H1 (cell line): ENCODE measurements at regions not wholly inside any gene's neighbourhood (a gene's known extent, or its start where the extent isn't known, plus 50 kb on each side); places are given as distances from the start of the nearest gene placed in this dataset.
A peak's percentile ranks its signal among the peaks of the same experiment; 100 is the strongest.

ENCODE experiments used
- CTCF ChIA-PET: fragments of 300-600 bp; sonication (Branson Sonifier 250); formaldehyde crosslinking; loops from one replicate; lab custom pipeline; 2021; ENCODE audit not compliant: partially characterized antibody; lab: Charles Lee
- POLR2A ChIA-PET: fragments of 300-600 bp; sonication (Branson Sonifier 250); formaldehyde crosslinking; loops from one replicate; lab custom pipeline; 2021; ENCODE audit warnings: inconsistent platforms; ENCODE audit not compliant: partially characterized antibody; lab: Charles Lee
- DNase-seq, 2 experiments: peaks; one replicate each; pipeline versions ENCODE4 v3.0.0 to v3.0.0-alpha.2; 2010 to 2022; ENCODE audit warnings: low spot score in 2 of 2, low read depth in 1 of 2, mixed read lengths in 1 of 2
- FAIRE-seq: peaks from 2 replicates; lab custom pipeline; 2011; peaks lifted over from hg19 to GRCh38; lab: Jason Lieb, UNC
- H2AFZ ChIP-seq: 2 replicates; pipeline ENCODE4 v1.8.1; 2012; ENCODE audit warnings: low read length, inconsistent platforms
- H2AK5ac ChIP-seq: 2 replicates; pipeline ENCODE4 v1.6.1; 2013; ENCODE audit warnings: low read depth, low read length
- H2BK120ac ChIP-seq: replicated peaks from 2 replicates; pipeline ENCODE3; 2013; ENCODE audit warnings: low read depth, low read length, inconsistent platforms
- H2BK12ac ChIP-seq: 2 replicates; pipeline ENCODE4 v1.6.1; 2013; ENCODE audit warnings: low read depth, low read length
- H2BK15ac ChIP-seq: 2 replicates; pipeline ENCODE4 v1.6.1; 2013; ENCODE audit warnings: low read length
- H2BK20ac ChIP-seq: 2 replicates; pipeline ENCODE4 v1.6.1; 2013; ENCODE audit warnings: low read length
- H2BK5ac ChIP-seq: 2 replicates; pipeline ENCODE4 v1.6.1; 2013; ENCODE audit warnings: low read depth, low read length
- H3K14ac ChIP-seq: 2 replicates; pipeline ENCODE4 v1.6.1; 2013; ENCODE audit warnings: inconsistent platforms; ENCODE audit not compliant: insufficient read length
- H3K18ac ChIP-seq: 2 replicates; pipeline ENCODE4 v1.6.1; 2013; ENCODE audit warnings: low read length; ENCODE audit errors: extremely low read depth
- H3K23ac ChIP-seq: 2 replicates; pipeline ENCODE4 v1.6.1; 2013; ENCODE audit warnings: inconsistent platforms; ENCODE audit not compliant: insufficient read length
- H3K23me2 ChIP-seq: 2 replicates; pipeline ENCODE4 v1.6.1; 2013; ENCODE audit warnings: low read depth, low read length
- H3K27ac ChIP-seq: 2 replicates; pipeline ENCODE4 v1.6.1; 2011; ENCODE audit warnings: low read depth, low read length, inconsistent platforms
- H3K27me3 ChIP-seq, 4 experiments: replicated peaks in 1 of 4; 1 replicate in 1 of 4; 2 replicates in 3 of 4; pipeline versions ENCODE4 v1.6.1 to v1.8.1; 2011 to 2013; ENCODE audit warnings: low read length in 3 of 4, mild to moderate bottlenecking in 3 of 4, inconsistent platforms in 2 of 4, mixed read lengths in 2 of 4, moderate library complexity in 1 of 4; ENCODE audit not compliant: control insufficient read depth in 3 of 4, insufficient read depth in 3 of 4; ENCODE audit errors: extremely low read depth in 1 of 4
- H3K36me3 ChIP-seq, 4 experiments: 2 replicates each; pipeline versions ENCODE4 v1.6.1 to v1.8.1; 2011 to 2013; ENCODE audit warnings: mild to moderate bottlenecking in 4 of 4, low read length in 3 of 4, moderate library complexity in 2 of 4, control low read depth in 1 of 4, inconsistent platforms in 1 of 4; ENCODE audit not compliant: insufficient read depth in 4 of 4, control insufficient read depth in 2 of 4
- H3K4ac ChIP-seq: replicated peaks from 2 replicates; pipeline ENCODE3; 2013; ENCODE audit warnings: low read length, low read depth, mixed read lengths, inconsistent platforms; ENCODE audit not compliant: insufficient read length
- H3K4me1 ChIP-seq, 4 experiments: replicated peaks in 1 of 4; 1 replicate in 1 of 4; 2 replicates in 3 of 4; pipeline versions ENCODE4 v1.6.1 to v1.8.1; 2011 to 2013; ENCODE audit warnings: low read length in 3 of 4, inconsistent platforms in 2 of 4, mixed read lengths in 1 of 4; ENCODE audit not compliant: insufficient read depth in 4 of 4, control insufficient read depth in 3 of 4
- H3K4me2 ChIP-seq, 2 experiments: 2 replicates each; pipeline versions ENCODE4 v1.6.1 to v1.8.1; 2011 to 2013; ENCODE audit warnings: low read depth in 2 of 2, low read length in 2 of 2, control low read depth in 1 of 2, inconsistent platforms in 1 of 2, mild to moderate bottlenecking in 1 of 2; ENCODE audit not compliant: insufficient read depth in 1 of 2
- H3K4me3 ChIP-seq, 4 experiments: fragments of 200-600, 300-600 bp in 1 of 4; sonication (generic), shearing (Covaris generic), sonication (Bioruptor Twin) in 1 of 4; 2 replicates each; pipeline versions ENCODE4 v1.5.1 to v1.8.1; 2011 to 2016; ENCODE audit warnings: low read length in 4 of 4, low read depth in 3 of 4, control low read depth in 2 of 4, inconsistent platforms in 2 of 4, mild to moderate bottlenecking in 2 of 4, mixed read lengths in 1 of 4, moderate library complexity in 1 of 4; ENCODE audit not compliant: insufficient read depth in 2 of 4; ENCODE audit errors: extremely low read depth in 1 of 4
- H3K56ac ChIP-seq: replicated peaks from 2 replicates; pipeline ENCODE3; 2013; ENCODE audit warnings: low read depth, mild to moderate bottlenecking, mixed read lengths, low read length, inconsistent platforms; ENCODE audit not compliant: insufficient read length
- H3K79me1 ChIP-seq: 2 replicates; pipeline ENCODE4 v1.6.1; 2013; ENCODE audit warnings: low read depth, low read length, control low read depth
- H3K79me2 ChIP-seq, 2 experiments: 2 replicates each; pipeline versions ENCODE4 v1.6.1 to v1.8.1; 2012 to 2013; ENCODE audit warnings: low read length in 2 of 2, mild to moderate bottlenecking in 2 of 2, inconsistent platforms in 1 of 2; ENCODE audit not compliant: insufficient read depth in 2 of 2, control insufficient read depth in 1 of 2
- H3K9ac ChIP-seq, 4 experiments: replicated peaks in 1 of 4; 1 replicate in 1 of 4; 2 replicates in 3 of 4; pipeline versions ENCODE4 v1.6.1 to v1.8.1; 2011 to 2013; ENCODE audit warnings: low read depth in 3 of 4, low read length in 3 of 4, control low read depth in 2 of 4, mild to moderate bottlenecking in 2 of 4, moderate library complexity in 2 of 4, inconsistent platforms in 1 of 4; ENCODE audit errors: extremely low read depth in 1 of 4
- H3K9me3 ChIP-seq, 2 experiments: 2 replicates each; pipeline versions ENCODE4 v1.6.1 to v1.8.1; 2012 to 2013; ENCODE audit warnings: mild to moderate bottlenecking in 2 of 2, moderate library complexity in 2 of 2, control low read depth in 1 of 2, inconsistent platforms in 1 of 2, low read depth in 1 of 2, low read length in 1 of 2, mixed read lengths in 1 of 2; ENCODE audit not compliant: insufficient read depth in 2 of 2
- H4K20me1 ChIP-seq, 2 experiments: replicated peaks in 1 of 2; 2 replicates each; pipeline versions ENCODE3 to v1.8.1; 2011 to 2013; ENCODE audit warnings: inconsistent platforms in 2 of 2, low read length in 2 of 2, mild to moderate bottlenecking in 1 of 2; ENCODE audit not compliant: insufficient read depth in 2 of 2, control insufficient read depth in 1 of 2
- H4K5ac ChIP-seq: 2 replicates; pipeline ENCODE4 v1.6.1; 2013; ENCODE audit warnings: low read length, low read depth, mixed read lengths, inconsistent platforms; ENCODE audit not compliant: insufficient read length
- H4K8ac ChIP-seq: 2 replicates; pipeline ENCODE4 v1.8.0; 2013; ENCODE audit warnings: mild to moderate bottlenecking, moderate library complexity, low read length, inconsistent platforms; ENCODE audit not compliant: insufficient read depth; ENCODE audit errors: extremely low read depth
- H4K91ac ChIP-seq: replicated peaks from 2 replicates; pipeline ENCODE3; 2013; ENCODE audit warnings: low read length, mixed read lengths, inconsistent platforms; ENCODE audit not compliant: insufficient read length
- SP1 ChIP-seq: IDR thresholded peaks from 2 replicates; pipeline ENCODE4 v1.6.1; 2011; ENCODE audit warnings: low read depth, low read length
- WGBS, 2 experiments: shearing (Covaris generic) in 1 of 2; methylation state at CpG; one replicate each; pipeline versions ENCODE4 v1.1.6 to v1.1.7; 2013 to 2015; ENCODE audit warnings: low lambda C conversion rate in 2 of 2, mixed read lengths in 2 of 2, inconsistent platforms in 1 of 2, low coverage in 1 of 2, missing lambda C conversion rate in 1 of 2; ENCODE audit not compliant: insufficient replicate concordance in 2 of 2, insufficient coverage in 1 of 2, insufficient read length in 1 of 2; ENCODE audit errors: extremely low coverage in 1 of 2, missing lambda C conversion rate in 1 of 2; 5-methylcytosine and 5-hydroxymethylcytosine counted together

- H2BK120ac ChIP-seq, result no peak overlapping the region
- no peak overlapping the region for H3K4ac ChIP-seq
- no peaks in the 10 kb centered on the region for H3K36me3 ChIP-seq
- no peaks in the 10 kb centered on the region for H4K20me1 ChIP-seq
- H3K14ac ChIP-seq, result no peak overlapping the region
- H3K23ac ChIP-seq, result no peak overlapping the region
- H3K27ac ChIP-seq, result no peak overlapping the region
- no peak overlapping the region for H3K9ac ChIP-seq
- FAIRE-seq (no peak), DNase-seq (no peak)
- H2AFZ ChIP-seq, result no peak overlapping the region
- peak overlapping the region; percentile 7; the same call in 1 of the 2 replicates for H4K8ac ChIP-seq
- H2BK5ac ChIP-seq, result no peak overlapping the region
- CTCF ChIA-PET, result interaction anchor here (1.0 to 3.1 kb wide), 3 partner anchors 7 to 102 kb away, joined by 4 to 18 read pairs (median 8); no protein-coding TSS in a partner anchor
- no peaks in the 10 kb centered on the region for H3K27me3 ChIP-seq
- H3K18ac ChIP-seq, result no peak overlapping the region
- no peaks in the 10 kb centered on the region for H3K4me1 ChIP-seq
- H4K5ac ChIP-seq, result no peak overlapping the region
- no peaks in the 10 kb centered on the region for H3K79me2 ChIP-seq
- H3K56ac ChIP-seq, result no peak overlapping the region
- no peak overlapping the region for H2AK5ac ChIP-seq
- no peak overlapping the region for H3K4me3 ChIP-seq
- POLR2A ChIA-PET, result no interaction called here
- no peak overlapping the region for H4K91ac ChIP-seq
- WGBS, 2 experiments, result 92% methylated on average over 19 of the region's 19 CpGs; no CpG with 5 or more reads in 1 of the 2 experiments
- no peaks in the 10 kb centered on the region; the same call in 1 of the 2 replicates for H3K79me1 ChIP-seq
- no peak overlapping the region for H2BK12ac ChIP-seq
- H3K4me2 ChIP-seq, result no peak overlapping the region
- no peaks in the 10 kb centered on the region for H3K23me2 ChIP-seq
- no peak overlapping the region for H2BK20ac ChIP-seq
- H2BK15ac ChIP-seq, result no peak overlapping the region
- H3K9me3 ChIP-seq, result no peaks in the 10 kb centered on the region; a peak in 2 of 4 replicates
- no peak for TF ChIP-seq SP1
Observed at GRCh38 chr11:69232821-69233743, 60.9 kb upstream of the MYEOV start.
